ENCODE measurements at regions not wholly inside any gene's neighbourhood (a gene's known extent, or its start where the extent isn't known, plus 50 kb on each side); places are given as distances from the start of the nearest gene placed in this dataset.
A peak's percentile ranks its signal among the peaks of the same experiment; 100 is the strongest.

GRCh38 chr10:25678666-25679065 lies 255.4 kb upstream of the MYO3A start:
- 39 to 42% methylated on average over 2 of the region's 2 CpGs for WGBS, 2 donors
- DNase-seq: no peak
- Histone ChIP-seq H3K27me3 (no peaks in the 10 kb centered on the region), H3K27ac (no peak overlapping the region), H3K9me3 (peaks cover 0 to 6% (median 0%) of the 10 kb centered on the region in 3 donors), H3K4me1 (no peaks in the 10 kb centered on the region), H3K36me3 (replicated peaks in 1 of 2; ENCODE audit: insufficient read depth in 1 of 2, low read depth in 2 of 2) (no peaks in the 10 kb centered on the region), H3K4me3 (no peak overlapping the region)
- no peak for ATAC-seq
- intact Hi-C loops (cut with DNase I): no loop called here
- TF ChIP-seq POLR2A (IDR thresholded peaks at IDR 0.05): no peak
- no peak for TF ChIP-seq CTCF (IDR thresholded peaks at IDR 0.05)

GRCh38 chr10:25682203-25682851 lies 251.7 kb upstream of the MYO3A start:
- Histone ChIP-seq H3K9me3 (no peaks in the 10 kb centered on the region), H3K36me3 (replicated peaks in 1 of 2; ENCODE audit: insufficient read depth in 1 of 2, low read depth in 2 of 2) (no peaks in the 10 kb centered on the region), H3K4me3 (no peak overlapping the region), H3K27ac (no peak overlapping the region), H3K27me3 (no peaks in the 10 kb centered on the region), H3K4me1 (no peaks in the 10 kb centered on the region)
- intact Hi-C loops (cut with DNase I): no loop called here
- ATAC-seq: peak; percentile 52
- no peak for TF ChIP-seq CTCF (IDR thresholded peaks at IDR 0.05)
- WGBS, 2 donors: 34 to 36% methylated on average over 9 of the region's 9 CpGs
- DNase-seq: peak in 2 of 4 donors; percentile 10 to 16

- H3K4me3 ChIP-seq: no peak overlapping the region
- no peaks in the 10 kb centered on the region for H3K36me3 ChIP-seq (replicated peaks in 1 of 2; ENCODE audit: insufficient read depth in 1 of 2, low read depth in 2 of 2)
- H3K27ac ChIP-seq: no peak overlapping the region
- DNase-seq: no peak
- intact Hi-C loops (cut with DNase I): no loop called here
- no peak for ATAC-seq
- 61 to 73% methylated on average over 4 of the region's 4 CpGs for WGBS, 2 donors
- TF ChIP-seq POLR2A (IDR thresholded peaks at IDR 0.05): no peak
- TF ChIP-seq CTCF (IDR thresholded peaks at IDR 0.05): no peak
- H3K4me1 ChIP-seq: no peaks in the 10 kb centered on the region
- H3K27me3 ChIP-seq: no peaks in the 10 kb centered on the region
- H3K9me3 ChIP-seq: no peaks in the 10 kb centered on the region
These were observed 250.7 kb upstream of the MYO3A start for GRCh38 chr10:25683344-25683743.

- Histone ChIP-seq H3K4me3 (no peak overlapping the region), H3K27me3 (no peaks in the 10 kb centered on the region), H3K27ac (no peak overlapping the region), H3K36me3 (replicated peaks in 1 of 2; ENCODE audit: insufficient read depth in 1 of 2, low read depth in 2 of 2) (no peaks in the 10 kb centered on the region), H3K9me3 (no peaks in the 10 kb centered on the region), H3K4me1 (no peaks in the 10 kb centered on the region)
- no peak for TF ChIP-seq CTCF (IDR thresholded peaks at IDR 0.05)
- TF ChIP-seq POLR2A (IDR thresholded peaks at IDR 0.05): no peak
- ATAC-seq (no peak), DNase-seq (no peak)
- intact Hi-C loops (cut with DNase I): no loop called here
- 65 to 70% methylated on average over 1 of the region's 1 CpG for WGBS, 2 donors
These were observed 246.5 kb upstream of the MYO3A start for GRCh38 chr10:25687521-25687920.
